ENCODE measurements at regions not wholly inside any gene's neighbourhood (a gene's known extent, or its start where the extent isn't known, plus 50 kb on each side); places are given as distances from the start of the nearest gene placed in this dataset.

GRCh38 chr2:224325941-224326340, 76.0 kb downstream of the FAM124B start:
- no peaks in the 10 kb centered on the region for H3K4me1 Mint-ChIP-seq (ENCODE audit: low read depth, unreplicated experiment)
- no peak overlapping the region for H3K4me3 Mint-ChIP-seq (ENCODE audit: unreplicated experiment)
- H3K36me3 Mint-ChIP-seq (ENCODE audit: unreplicated experiment), result no peaks in the 10 kb centered on the region
- H3K9me3 Mint-ChIP-seq (ENCODE audit: unreplicated experiment), result no peaks in the 10 kb centered on the region
- no peak overlapping the region for H3K27ac Mint-ChIP-seq (ENCODE audit: unreplicated experiment)
- no peak for DNase-seq
- H3K27me3 Mint-ChIP-seq (ENCODE audit: unreplicated experiment), result peaks cover 2% of the 10 kb centered on the region
- no peak for TF ChIP-seq CTCF (IDR thresholded peaks at IDR 0.05; ENCODE audit: partially characterized antibody, unreplicated experiment)

GRCh38 chr2:224324604-224325003, 77.3 kb downstream of the FAM124B start:
- Mint-ChIP-seq H3K27me3 (ENCODE audit: unreplicated experiment) (no peaks in the 10 kb centered on the region), H3K27ac (ENCODE audit: unreplicated experiment) (no peak overlapping the region), H3K4me3 (ENCODE audit: unreplicated experiment) (no peak overlapping the region), H3K4me1 (ENCODE audit: low read depth, unreplicated experiment) (no peaks in the 10 kb centered on the region), H3K36me3 (ENCODE audit: unreplicated experiment) (no peaks in the 10 kb centered on the region), H3K9me3 (ENCODE audit: unreplicated experiment) (no peaks in the 10 kb centered on the region)
- DNase-seq, result no peak
- TF ChIP-seq CTCF (IDR thresholded peaks at IDR 0.05; ENCODE audit: partially characterized antibody, unreplicated experiment), result no peak

GRCh38 chr2:224320660-224321059, 81.2 kb downstream of the FAM124B start:
- Mint-ChIP-seq H3K4me1 (ENCODE audit: low read depth, unreplicated experiment) (no peaks in the 10 kb centered on the region), H3K36me3 (ENCODE audit: unreplicated experiment) (no peaks in the 10 kb centered on the region), H3K27me3 (ENCODE audit: unreplicated experiment) (no peaks in the 10 kb centered on the region), H3K9me3 (ENCODE audit: unreplicated experiment) (no peaks in the 10 kb centered on the region), H3K27ac (ENCODE audit: unreplicated experiment) (no peak overlapping the region), H3K4me3 (ENCODE audit: unreplicated experiment) (no peak overlapping the region)
- DNase-seq, result no peak
- TF ChIP-seq CTCF (IDR thresholded peaks at IDR 0.05; ENCODE audit: partially characterized antibody, unreplicated experiment), result no peak

GRCh38 chr2:224319750-224320149, 82.2 kb downstream of the FAM124B start:
- no peak for DNase-seq
- Mint-ChIP-seq H3K9me3 (ENCODE audit: unreplicated experiment) (no peaks in the 10 kb centered on the region), H3K4me1 (ENCODE audit: low read depth, unreplicated experiment) (no peaks in the 10 kb centered on the region), H3K36me3 (ENCODE audit: unreplicated experiment) (no peaks in the 10 kb centered on the region), H3K27ac (ENCODE audit: unreplicated experiment) (no peak overlapping the region), H3K27me3 (ENCODE audit: unreplicated experiment) (no peaks in the 10 kb centered on the region), H3K4me3 (ENCODE audit: unreplicated experiment) (no peak overlapping the region)
- TF ChIP-seq CTCF (IDR thresholded peaks at IDR 0.05; ENCODE audit: partially characterized antibody, unreplicated experiment), result no peak

- peaks cover 1% of the 10 kb centered on the region for H3K9me3 Mint-ChIP-seq (ENCODE audit: unreplicated experiment)
- no peak for TF ChIP-seq CTCF (IDR thresholded peaks at IDR 0.05; ENCODE audit: partially characterized antibody, unreplicated experiment)
- H3K27ac Mint-ChIP-seq (ENCODE audit: unreplicated experiment), result no peak overlapping the region
- H3K4me1 Mint-ChIP-seq (ENCODE audit: low read depth, unreplicated experiment), result peaks cover 4% of the 10 kb centered on the region
- no peak for DNase-seq
- no peaks in the 10 kb centered on the region for H3K36me3 Mint-ChIP-seq (ENCODE audit: unreplicated experiment)
- H3K27me3 Mint-ChIP-seq (ENCODE audit: unreplicated experiment), result peaks cover 1% of the 10 kb centered on the region
- H3K4me3 Mint-ChIP-seq (ENCODE audit: unreplicated experiment), result no peak overlapping the region
These were observed 89.2 kb downstream of the FAM124B start for GRCh38 chr2:224312741-224313140.

Data from glutamatergic neuron (in vitro differentiated cells).